Vagina (tissue), 2 donors: ENCODE measurements at regions not wholly inside any gene's neighbourhood (a gene's known extent, or its start where the extent isn't known, plus 50 kb on each side); places are given as distances from the start of the nearest gene placed in this dataset.

Source experiments
- DNase-seq, 2 donors: peaks; one replicate each; pipeline ENCODE4 v3.0.0-alpha.2; 2017; ENCODE audit errors: extremely low spot score in 2 of 2
- H3K27ac ChIP-seq: fragments of 200-600 bp; sonication (generic); one replicate; pipeline ENCODE4 v1.5.1; 2019
- H3K27me3 ChIP-seq: fragments of 200-600 bp; sonication (generic); one replicate; pipeline ENCODE4 v1.5.1; 2019
- H3K36me3 ChIP-seq, 2 donors: fragments of 200-600 bp; sonication (generic); one replicate each; pipeline ENCODE4 v1.5.1; 2017 to 2019
- H3K4me1 ChIP-seq: fragments of 200-600 bp; sonication (generic); one replicate; pipeline ENCODE4 v1.5.1; 2019
- H3K4me3 ChIP-seq, 2 donors: fragments of 200-600 bp; sonication (generic); 1 replicate in 1 of 2; 2 replicates in 1 of 2; pipeline ENCODE4 v1.5.1; 2016 to 2019
- H3K9me3 ChIP-seq: fragments of 200-600 bp; sonication (generic); one replicate; pipeline ENCODE4 v1.5.1; 2019
- CTCF ChIP-seq, 3 experiments: fragments of 450-650 bp in 2 of 3; fragments of 200-600 bp in 1 of 3; sonication (generic) in 1 of 3; IDR thresholded peaks; one replicate each; pipeline ENCODE4 v1.5.1; 2017 to 2019; ENCODE audit warnings: antibody characterized with exemption in 3 of 3, mild to moderate bottlenecking in 2 of 3, moderate library complexity in 2 of 3
- POLR2A ChIP-seq, 2 donors: fragments of 450-650 bp; IDR thresholded peaks; one replicate each; pipeline ENCODE4 v1.6.1; 2017; ENCODE audit warnings: antibody characterized with exemption in 2 of 2, mild to moderate bottlenecking in 2 of 2, moderate library complexity in 2 of 2
- POLR2AphosphoS5 ChIP-seq, 2 donors: sonication (generic); formaldehyde crosslinking; IDR thresholded peaks; one replicate each; pipeline ENCODE4 v1.9.0; 2017; ENCODE audit warnings: antibody characterized with exemption in 2 of 2, mild to moderate bottlenecking in 2 of 2, low read depth in 1 of 2; ENCODE audit not compliant: insufficient read depth in 1 of 2
- intact Hi-C: fragments of 100-400 bp; cut with DNase I; formaldehyde crosslinking; loops from one replicate; pipeline ENCODE4 v1.15.1; 2023

GRCh38 chr2:194264586-194264985 is 1392.4 kb upstream of the SLC39A10 start:
- H3K4me1 ChIP-seq: no peaks in the 10 kb centered on the region
- no peak for DNase-seq
- H3K27me3 ChIP-seq: no peaks in the 10 kb centered on the region
- no peak overlapping the region for H3K4me3 ChIP-seq
- no peaks in the 10 kb centered on the region for H3K36me3 ChIP-seq
- intact Hi-C loops: no loop called here
- TF ChIP-seq CTCF (IDR thresholded peaks at IDR 0.05) (no peak), POLR2AphosphoS5 (IDR thresholded peaks at IDR 0.05; ENCODE audit: insufficient read depth in 1 of 2, low read depth in 1 of 2) (no peak), POLR2A (IDR thresholded peaks at IDR 0.05) (no peak)
- no peaks in the 10 kb centered on the region for H3K9me3 ChIP-seq
- H3K27ac ChIP-seq: no peak overlapping the region

GRCh38 chr2:194260185-194260584 is 1396.8 kb upstream of the SLC39A10 start:
- Histone ChIP-seq H3K4me1 (no peaks in the 10 kb centered on the region), H3K27me3 (no peaks in the 10 kb centered on the region), H3K9me3 (no peaks in the 10 kb centered on the region), H3K36me3 (no peaks in the 10 kb centered on the region), H3K4me3 (no peak overlapping the region), H3K27ac (no peak overlapping the region)
- DNase-seq: no peak
- no peak for TF ChIP-seq POLR2AphosphoS5 (IDR thresholded peaks at IDR 0.05; ENCODE audit: insufficient read depth in 1 of 2, low read depth in 1 of 2)
- no peak for TF ChIP-seq POLR2A (IDR thresholded peaks at IDR 0.05)
- TF ChIP-seq CTCF (IDR thresholded peaks at IDR 0.05): no peak
- intact Hi-C loops: no loop called here

DNA sequence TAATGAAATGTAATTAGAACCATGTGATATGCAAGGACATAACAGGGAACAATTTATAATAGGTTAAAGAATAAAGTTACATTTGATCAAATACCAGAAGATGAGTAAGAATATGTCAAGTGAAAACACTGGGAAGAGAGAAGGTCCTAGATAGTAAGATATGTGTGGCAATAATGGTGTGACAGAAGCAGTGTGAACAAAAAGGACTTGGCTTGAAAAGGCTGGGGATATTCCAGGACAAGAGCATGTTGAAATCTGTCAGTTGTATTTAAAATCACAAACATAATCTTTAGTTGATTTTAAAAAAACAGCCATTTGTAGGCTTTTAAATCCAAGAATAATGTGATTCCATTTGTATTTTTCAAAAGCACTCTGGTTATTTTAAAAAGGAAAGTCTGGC is 1399.9 kb upstream of the SLC39A10 start:
- no peaks in the 10 kb centered on the region for H3K4me1 ChIP-seq
- no peak overlapping the region for H3K27ac ChIP-seq
- H3K4me3 ChIP-seq: no peak overlapping the region
- TF ChIP-seq POLR2A (IDR thresholded peaks at IDR 0.05) (no peak), POLR2AphosphoS5 (IDR thresholded peaks at IDR 0.05; ENCODE audit: insufficient read depth in 1 of 2, low read depth in 1 of 2) (no peak)
- no peaks in the 10 kb centered on the region for H3K27me3 ChIP-seq
- DNase-seq: no peak
- intact Hi-C loops: loop anchor here (2.0 kb wide), 1 partner anchor 68 kb away; no protein-coding TSS in a partner anchor
- no peaks in the 10 kb centered on the region for H3K9me3 ChIP-seq
- H3K36me3 ChIP-seq: no peaks in the 10 kb centered on the region

DNA sequence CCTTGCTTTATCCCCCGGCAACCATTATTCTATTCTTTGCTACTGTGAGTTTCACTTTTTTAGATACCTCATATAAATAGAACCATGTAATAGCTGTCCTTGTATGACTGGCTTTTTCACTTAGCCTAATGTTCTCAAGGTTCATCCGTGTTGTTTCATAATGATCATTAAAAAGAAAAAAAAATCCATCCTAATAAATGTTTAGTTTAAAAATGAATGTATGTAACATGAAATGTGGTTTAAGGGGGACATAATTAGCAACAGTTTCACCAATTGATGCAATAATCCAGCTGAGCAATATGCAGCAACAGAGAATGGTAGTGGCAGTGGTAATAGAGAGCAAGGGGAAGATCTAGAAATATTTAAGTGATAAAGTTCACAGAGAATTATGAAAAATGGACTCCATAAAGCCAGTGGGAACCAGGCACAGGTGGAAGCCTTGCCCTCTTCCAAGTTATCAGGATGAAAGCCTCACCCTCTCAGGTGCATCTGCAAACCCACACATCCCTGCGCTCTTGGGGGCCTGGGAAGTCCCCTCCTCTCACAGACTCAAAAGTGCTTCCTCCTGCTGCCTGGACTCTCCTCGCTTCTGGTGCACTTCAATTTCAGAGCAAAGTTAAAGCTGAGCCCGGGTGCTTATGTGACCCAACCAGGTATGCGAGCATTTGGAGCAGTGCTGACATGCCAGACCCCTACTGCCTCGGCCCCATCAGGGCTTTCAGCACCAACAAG is 1403.3 kb upstream of the SLC39A10 start:
- Histone ChIP-seq H3K9me3 (no peaks in the 10 kb centered on the region), H3K27ac (no peak overlapping the region), H3K36me3 (no peaks in the 10 kb centered on the region), H3K4me1 (no peaks in the 10 kb centered on the region), H3K27me3 (no peaks in the 10 kb centered on the region), H3K4me3 (no peak overlapping the region)
- DNase-seq: no peak
- intact Hi-C loops: no loop called here
- TF ChIP-seq POLR2A (IDR thresholded peaks at IDR 0.05): no peak
- no peak for TF ChIP-seq CTCF (IDR thresholded peaks at IDR 0.05)
- no peak for TF ChIP-seq POLR2AphosphoS5 (IDR thresholded peaks at IDR 0.05; ENCODE audit: insufficient read depth in 1 of 2, low read depth in 1 of 2)

GRCh38 chr2:194252127-194252526 is 1404.9 kb upstream of the SLC39A10 start:
- H3K27ac ChIP-seq: no peak overlapping the region
- H3K4me3 ChIP-seq: no peak overlapping the region
- intact Hi-C loops: no loop called here
- TF ChIP-seq POLR2AphosphoS5 (IDR thresholded peaks at IDR 0.05; ENCODE audit: insufficient read depth in 1 of 2, low read depth in 1 of 2): no peak
- H3K27me3 ChIP-seq: no peaks in the 10 kb centered on the region
- H3K4me1 ChIP-seq: no peaks in the 10 kb centered on the region
- H3K36me3 ChIP-seq: no peaks in the 10 kb centered on the region
- no peaks in the 10 kb centered on the region for H3K9me3 ChIP-seq
- DNase-seq: no peak

- intact Hi-C loops: no loop called here
- Histone ChIP-seq H3K4me1 (no peaks in the 10 kb centered on the region), H3K36me3 (no peaks in the 10 kb centered on the region), H3K4me3 (no peak overlapping the region), H3K27me3 (no peaks in the 10 kb centered on the region), H3K27ac (no peak overlapping the region), H3K9me3 (no peaks in the 10 kb centered on the region)
- DNase-seq: no peak
- no peak for TF ChIP-seq POLR2A (IDR thresholded peaks at IDR 0.05)
- TF ChIP-seq POLR2AphosphoS5 (IDR thresholded peaks at IDR 0.05; ENCODE audit: insufficient read depth in 1 of 2, low read depth in 1 of 2): no peak
- no peak for TF ChIP-seq CTCF (IDR thresholded peaks at IDR 0.05)
Measured at GRCh38 chr2:194232600-194232999, 1424.4 kb upstream of the SLC39A10 start.
